ENCODE measurements at regions not wholly inside any gene's neighbourhood (a gene's known extent, or its start where the extent isn't known, plus 50 kb on each side); places are given as distances from the start of the nearest gene placed in this dataset.

- CTCF ChIA-PET = interaction anchor here (0.5 to 1.0 kb wide), 3 partner anchors 14 to 67 kb away, joined by 3 to 9 read pairs (median 4); no protein-coding TSS in a partner anchor
- POLR2A ChIA-PET (ENCODE audit: low non-redundant PET) = interaction anchor here (0.6 kb wide), 1 partner anchor 10 kb away, joined by 4 read pairs; no protein-coding TSS in a partner anchor
- no peaks in the 10 kb centered on the region for H3K27me3 ChIP-seq (replicated peaks; ENCODE audit: insufficient read depth, low read depth, low read length, poor library complexity)
- H3K4me3 ChIP-seq (ENCODE audit: low read depth, low read length, poor library complexity, severe bottlenecking) = no peak overlapping the region
- no peak for TF ChIP-seq CTCF (conservative IDR thresholded peaks at IDR 0.05; ENCODE audit: low read depth, low read length)
- TF ChIP-seq EZH2 (IDR thresholded peaks at IDR 0.05; ENCODE audit: borderline replicate concordance, low read depth, low read length, poor library complexity, severe bottlenecking) = no peak
- peak overlapping the region; percentile 95 for H3K27ac ChIP-seq (ENCODE audit: low read depth, low read length, poor library complexity, severe bottlenecking)
- no peaks in the 10 kb centered on the region for H3K36me3 ChIP-seq (ENCODE audit: insufficient read depth, low read length, poor library complexity, severe bottlenecking)
- no TSS peak for BruUV-seq (replicated peaks)
- peak; percentile 81 for DNase-seq (ENCODE audit: low spot score)
- H3K9me3 ChIP-seq (ENCODE audit: low read depth, low read length, poor library complexity, severe bottlenecking) = no peaks in the 10 kb centered on the region
- intact Hi-C loops (cut with micrococcal nuclease; ENCODE audit: unreplicated experiment) = no loop called here
- peaks cover 60% of the 10 kb centered on the region for H3K4me1 ChIP-seq (ENCODE audit: insufficient read depth, low read length, poor library complexity, severe bottlenecking)
Observed at GRCh38 chr10:63700631-63701156, 179.5 kb downstream of the REEP3 start.

GRCh38 chr10:63702092-63702491 lies 180.9 kb downstream of the REEP3 start:
- Histone ChIP-seq H3K4me1 (ENCODE audit: insufficient read depth, low read length, poor library complexity, severe bottlenecking) (peaks cover 66% of the 10 kb centered on the region), H3K36me3 (ENCODE audit: insufficient read depth, low read length, poor library complexity, severe bottlenecking) (no peaks in the 10 kb centered on the region), H3K27me3 (replicated peaks; ENCODE audit: insufficient read depth, low read depth, low read length, poor library complexity) (no peaks in the 10 kb centered on the region), H3K9me3 (ENCODE audit: low read depth, low read length, poor library complexity, severe bottlenecking) (no peaks in the 10 kb centered on the region), H3K27ac (ENCODE audit: low read depth, low read length, poor library complexity, severe bottlenecking) (peak overlapping the region; percentile 68), H3K4me3 (ENCODE audit: low read depth, low read length, poor library complexity, severe bottlenecking) (no peak overlapping the region)
- ChIA-PET CTCF (interaction anchor here (0.6 kb wide), 1 partner anchor 884 kb away, joined by 4 read pairs; no protein-coding TSS in a partner anchor), POLR2A (ENCODE audit: low non-redundant PET) (no interaction called here)
- DNase-seq (ENCODE audit: low spot score) = peak; percentile 63
- no peak for TF ChIP-seq CTCF (conservative IDR thresholded peaks at IDR 0.05; ENCODE audit: low read depth, low read length)
- TF ChIP-seq EZH2 (IDR thresholded peaks at IDR 0.05; ENCODE audit: borderline replicate concordance, low read depth, low read length, poor library complexity, severe bottlenecking) = no peak
- intact Hi-C loops (cut with micrococcal nuclease; ENCODE audit: unreplicated experiment) = no loop called here
- BruUV-seq (replicated peaks) = no TSS peak

GRCh38 chr10:63703113-63703670 lies 182.0 kb downstream of the REEP3 start:
- ChIA-PET POLR2A (ENCODE audit: low non-redundant PET) (interaction anchor here (0.7 kb wide), 1 partner anchor 537 kb away, joined by 3 read pairs; no protein-coding TSS in a partner anchor), CTCF (no interaction called here)
- peak; percentile 37 for DNase-seq (ENCODE audit: low spot score)
- no peaks in the 10 kb centered on the region for H3K27me3 ChIP-seq (replicated peaks; ENCODE audit: insufficient read depth, low read depth, low read length, poor library complexity)
- no TSS peak for BruUV-seq (replicated peaks)
- peak overlapping the region; percentile 48 for H3K27ac ChIP-seq (ENCODE audit: low read depth, low read length, poor library complexity, severe bottlenecking)
- no peak for TF ChIP-seq EZH2 (IDR thresholded peaks at IDR 0.05; ENCODE audit: borderline replicate concordance, low read depth, low read length, poor library complexity, severe bottlenecking)
- no peak for TF ChIP-seq CTCF (conservative IDR thresholded peaks at IDR 0.05; ENCODE audit: low read depth, low read length)
- H3K36me3 ChIP-seq (ENCODE audit: insufficient read depth, low read length, poor library complexity, severe bottlenecking) = no peaks in the 10 kb centered on the region
- intact Hi-C loops (cut with micrococcal nuclease; ENCODE audit: unreplicated experiment) = no loop called here
- peaks cover 66% of the 10 kb centered on the region for H3K4me1 ChIP-seq (ENCODE audit: insufficient read depth, low read length, poor library complexity, severe bottlenecking)
- H3K4me3 ChIP-seq (ENCODE audit: low read depth, low read length, poor library complexity, severe bottlenecking) = no peak overlapping the region
- no peaks in the 10 kb centered on the region for H3K9me3 ChIP-seq (ENCODE audit: low read depth, low read length, poor library complexity, severe bottlenecking)

Measured in A673 (cell line).